Endothelial cell of umbilical vein (primary cell): ENCODE measurements at regions not wholly inside any gene's neighbourhood (a gene's known extent, or its start where the extent isn't known, plus 50 kb on each side); places are given as distances from the start of the nearest gene placed in this dataset.

Experiments
- BruUV-seq: library from RNA; stranded (reverse); fragments of 400-500 nt; replicated peaks from 2 replicates; lab custom pipeline; 2021; lab: Mats Ljungman, UMichigan
- CTCF ChIA-PET: fragments of 300-600, 350-600 bp; sonication (Branson Sonifier 250); formaldehyde crosslinking; loops from one replicate; lab custom pipeline; 2021; ENCODE audit warnings: antibody characterized with exemption, inconsistent platforms; lab: Charles Lee
- POLR2A ChIA-PET: fragments of 300-600, 350-600 bp; sonication (Branson Sonifier 250); formaldehyde crosslinking; loops from one replicate; lab custom pipeline; 2021; ENCODE audit warnings: antibody characterized with exemption, inconsistent platforms; lab: Charles Lee
- DNase-seq: peaks from one replicate; pipeline ENCODE4 v3.0.0-alpha.2; 2011; ENCODE audit warnings: low read depth, low spot score
- FAIRE-seq: peaks from 2 replicates; lab custom pipeline; 2011; peaks lifted over from hg19 to GRCh38; lab: Jason Lieb, UNC
- H2AFZ ChIP-seq: 2 replicates; pipeline ENCODE4 v1.6.0; 2012; ENCODE audit warnings: low read depth, low read length, control low read depth, inconsistent platforms
- H3K27ac ChIP-seq: 2 replicates; pipeline ENCODE4 v1.5.1; 2011; ENCODE audit warnings: low read depth, mild to moderate bottlenecking, control low read depth, low read length, moderate library complexity; ENCODE audit not compliant: insufficient read depth
- H3K27me3 ChIP-seq, 2 experiments: 2 replicates each; pipeline versions ENCODE4 v1.6.0 to v1.6.1; 2011; ENCODE audit warnings: low read length in 2 of 2, mixed read lengths in 1 of 2; ENCODE audit not compliant: control insufficient read depth in 2 of 2, insufficient read depth in 2 of 2
- H3K36me3 ChIP-seq, 2 experiments: 2 replicates in 1 of 2; 3 replicates in 1 of 2; pipeline ENCODE4 v1.5.1; 2011; ENCODE audit warnings: low read length in 2 of 2, mild to moderate bottlenecking in 1 of 2, moderate library complexity in 1 of 2; ENCODE audit not compliant: control insufficient read depth in 2 of 2, insufficient read depth in 2 of 2; ENCODE audit errors: extremely low read depth in 1 of 2
- H3K4me1 ChIP-seq: 3 replicates; pipeline ENCODE4 v1.5.1; 2011; ENCODE audit warnings: mild to moderate bottlenecking, low read length; ENCODE audit not compliant: control insufficient read depth, insufficient read depth; ENCODE audit errors: extremely low read depth
- H3K4me2 ChIP-seq: 2 replicates; pipeline ENCODE4 v1.6.1; 2011; ENCODE audit warnings: low read length, control low read depth, mixed read lengths; ENCODE audit not compliant: insufficient read depth
- H3K4me3 ChIP-seq, 3 experiments: fragments of 200-600 bp in 1 of 3; sonication (generic), shearing (Covaris generic) in 1 of 3; replicated peaks in 1 of 3; 2 replicates each; pipeline ENCODE4 v1.5.1; 2011 to 2016; ENCODE audit warnings: control low read depth in 3 of 3, low read length in 3 of 3, mild to moderate bottlenecking in 2 of 3, inconsistent platforms in 1 of 3, low read depth in 1 of 3, moderate library complexity in 1 of 3; ENCODE audit not compliant: insufficient read depth in 1 of 3
- H3K79me2 ChIP-seq: 2 replicates; pipeline ENCODE4 v1.6.0; 2012; ENCODE audit warnings: low read length, inconsistent platforms; ENCODE audit not compliant: control insufficient read depth, insufficient read depth
- H3K9ac ChIP-seq: replicated peaks from 2 replicates; pipeline ENCODE3; 2011; ENCODE audit warnings: low read length, control low read depth; ENCODE audit not compliant: insufficient read depth; ENCODE audit errors: extremely low read depth
- H3K9me1 ChIP-seq: replicated peaks from 3 replicates; pipeline ENCODE4 v1.6.0; 2011; ENCODE audit warnings: mild to moderate bottlenecking, low read length; ENCODE audit not compliant: control insufficient read depth, insufficient read depth; ENCODE audit errors: extremely low read depth
- H3K9me3 ChIP-seq: replicated peaks from 2 replicates; pipeline ENCODE4 v1.5.1; 2012; ENCODE audit warnings: low read length, inconsistent platforms; ENCODE audit not compliant: control insufficient read depth, insufficient read depth
- H4K20me1 ChIP-seq: replicated peaks from 2 replicates; pipeline ENCODE3; 2011; ENCODE audit warnings: mild to moderate bottlenecking, low read length; ENCODE audit not compliant: control insufficient read depth, insufficient read depth; ENCODE audit errors: extremely low read depth
- CTCF ChIP-seq, 2 donors: IDR thresholded peaks; 1 replicate in 1 of 2; 2 replicates in 1 of 2; pipeline ENCODE4 v1.5.1; 2011; ENCODE audit warnings: low read length in 2 of 2, mild to moderate bottlenecking in 2 of 2, moderate library complexity in 2 of 2, control low read depth in 1 of 2, inconsistent platforms in 1 of 2, low read depth in 1 of 2; ENCODE audit not compliant: insufficient read depth in 1 of 2; ENCODE audit errors: extremely low read depth in 1 of 2
- EZH2 ChIP-seq: IDR thresholded peaks from 2 replicates; pipeline ENCODE4 v1.6.1; 2012; ENCODE audit warnings: borderline replicate concordance, low read depth, mild to moderate bottlenecking, moderate library complexity, low read length, inconsistent platforms; ENCODE audit not compliant: severe bottlenecking
- FOS ChIP-seq: IDR thresholded peaks from 2 replicates; pipeline ENCODE4 v1.6.1; 2011; ENCODE audit warnings: mild to moderate bottlenecking, low read length, moderate library complexity, borderline replicate concordance; ENCODE audit not compliant: insufficient read depth
- GATA2 ChIP-seq: IDR thresholded peaks from 2 replicates; pipeline ENCODE4 v1.7.0; 2011; ENCODE audit warnings: low read depth, mild to moderate bottlenecking, moderate library complexity, mixed read lengths, low read length; ENCODE audit not compliant: insufficient read length, insufficient read depth
- JUN ChIP-seq: IDR thresholded peaks from 2 replicates; pipeline ENCODE4 v1.6.1; 2011; ENCODE audit warnings: borderline replicate concordance, low read depth; ENCODE audit not compliant: insufficient read length, insufficient read depth
- MAX ChIP-seq: IDR thresholded peaks from 2 replicates; pipeline ENCODE4 v1.6.1; 2011; ENCODE audit not compliant: insufficient read depth, insufficient read length
- MYC ChIP-seq: IDR thresholded peaks from one replicate; pipeline ENCODE4 v1.6.1; 2011; ENCODE audit warnings: mild to moderate bottlenecking, low read depth, low read length
- POLR2A ChIP-seq: IDR thresholded peaks from 2 replicates; pipeline ENCODE4 v1.6.1; 2012; ENCODE audit warnings: low read depth, mild to moderate bottlenecking, control low read depth, low read length
- POLR2AphosphoS5 ChIP-seq: IDR thresholded peaks from 2 replicates; pipeline ENCODE4 v1.6.1; 2012; ENCODE audit warnings: low read depth, mild to moderate bottlenecking, control low read depth, low read length, moderate library complexity; ENCODE audit not compliant: insufficient read depth
- dilution Hi-C: fragments of 300-500 bp; cut with MboI; formaldehyde crosslinking; loops from one replicate; pipeline ENCODE4 v1.15.0; 2019; ENCODE audit warnings: low sequenced_read_pairs; ENCODE audit not compliant: extremely low pct_ligation_motif_present
- intact Hi-C: fragments of 100-400 bp; cut with micrococcal nuclease; formaldehyde crosslinking; loops from one replicate; pipeline ENCODE4 v1.10.0; 2022

DNA sequence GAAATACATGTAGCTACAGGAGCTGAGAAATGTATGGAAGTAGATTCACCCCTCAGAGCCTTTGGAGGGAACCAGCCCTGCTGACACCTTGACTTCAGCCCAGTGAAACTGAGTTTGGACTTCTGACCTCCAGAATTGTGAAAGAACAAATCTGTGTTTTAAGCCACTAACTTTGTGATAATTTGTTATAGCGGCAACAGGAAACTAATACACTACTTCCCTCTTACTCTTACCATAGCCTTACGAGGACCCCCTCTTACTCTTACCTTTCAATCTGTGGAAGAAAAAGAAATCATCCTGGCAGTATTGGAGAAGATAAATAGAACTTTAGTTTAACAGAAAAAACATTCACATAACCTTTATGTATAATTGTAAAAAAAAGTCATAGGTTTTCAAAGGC, 353.6 kb upstream of the USP24 start:
- no peak for FAIRE-seq
- no peak for TF ChIP-seq MAX
- TF ChIP-seq FOS, result no peak
- TF ChIP-seq POLR2A, result no peak
- no peak for TF ChIP-seq EZH2
- TF ChIP-seq GATA2, result no peak
- no peak for TF ChIP-seq CTCF (IDR thresholded peaks at IDR 0.05; ENCODE audit: extremely low read depth in 1 of 2, insufficient read depth in 1 of 2, low read depth in 1 of 2, low read length in 2 of 2)
- no peak for TF ChIP-seq POLR2AphosphoS5
- no peak for TF ChIP-seq MYC
- TF ChIP-seq JUN, result no peak
- Histone ChIP-seq H3K9ac (no peak overlapping the region), H3K4me1 (no peaks in the 10 kb centered on the region), H3K27me3 (no peaks in the 10 kb centered on the region), H3K27ac (no peak overlapping the region), H3K9me1 (no peaks in the 10 kb centered on the region), H3K79me2 (no peaks in the 10 kb centered on the region), H3K4me3 (no peak overlapping the region), H3K9me3 (no peaks in the 10 kb centered on the region), H2AFZ (no peak overlapping the region), H3K36me3 (no peaks in the 10 kb centered on the region), H4K20me1 (no peaks in the 10 kb centered on the region), H3K4me2 (no peak overlapping the region)
- dilution Hi-C loops, result no loop called here
- DNase-seq, result no peak
- intact Hi-C loops, result no loop called here
- ChIA-PET POLR2A (no interaction called here), CTCF (no interaction called here)
- no TSS peak for BruUV-seq
